ENCODE measurements at regions not wholly inside any gene's neighbourhood (a gene's known extent, or its start where the extent isn't known, plus 50 kb on each side); places are given as distances from the start of the nearest gene placed in this dataset.
"Not testable (repeated sequence)": the region's sequence is repeated elsewhere in the genome, so short reads cannot be mapped to it uniquely, and the experiment has no call there.

GRCh38 chr4:129829373-129829772 is 733.4 kb downstream of the C4orf33 start:
- Mint-ChIP-seq H3K9me3 (ENCODE audit: unreplicated experiment) (no peaks in the 10 kb centered on the region), H3K27me3 (ENCODE audit: unreplicated experiment) (no peaks in the 10 kb centered on the region), H3K4me3 (ENCODE audit: unreplicated experiment) (no peak overlapping the region), H3K36me3 (ENCODE audit: unreplicated experiment) (no peaks in the 10 kb centered on the region), H3K27ac (ENCODE audit: unreplicated experiment) (no peak overlapping the region), H3K4me1 (ENCODE audit: low read depth, unreplicated experiment) (no peaks in the 10 kb centered on the region)
- TF ChIP-seq CTCF (IDR thresholded peaks at IDR 0.05; ENCODE audit: partially characterized antibody, unreplicated experiment), result no peak
- DNase-seq, result no peak

- Mint-ChIP-seq H3K9me3 (ENCODE audit: unreplicated experiment) (no peaks in the 10 kb centered on the region), H3K4me3 (ENCODE audit: unreplicated experiment) (no peak overlapping the region), H3K36me3 (ENCODE audit: unreplicated experiment) (no peaks in the 10 kb centered on the region), H3K4me1 (ENCODE audit: low read depth, unreplicated experiment) (no peaks in the 10 kb centered on the region), H3K27me3 (ENCODE audit: unreplicated experiment) (no peaks in the 10 kb centered on the region), H3K27ac (ENCODE audit: unreplicated experiment) (no peak overlapping the region)
- TF ChIP-seq CTCF (IDR thresholded peaks at IDR 0.05; ENCODE audit: partially characterized antibody, unreplicated experiment), result no peak
- no peak for DNase-seq
Measured at GRCh38 chr4:129839687-129840086, 743.7 kb downstream of the C4orf33 start.

GRCh38 chr4:129842096-129842495 is 746.1 kb downstream of the C4orf33 start:
- no peak for TF ChIP-seq CTCF (IDR thresholded peaks at IDR 0.05; ENCODE audit: partially characterized antibody, unreplicated experiment)
- H3K4me3 Mint-ChIP-seq (ENCODE audit: unreplicated experiment), result no peak overlapping the region
- no peak for DNase-seq
- no peaks in the 10 kb centered on the region for H3K9me3 Mint-ChIP-seq (ENCODE audit: unreplicated experiment)
- H3K4me1 Mint-ChIP-seq (ENCODE audit: low read depth, unreplicated experiment), result peaks cover 2% of the 10 kb centered on the region
- H3K36me3 Mint-ChIP-seq (ENCODE audit: unreplicated experiment), result no peaks in the 10 kb centered on the region
- H3K27me3 Mint-ChIP-seq (ENCODE audit: unreplicated experiment), result no peaks in the 10 kb centered on the region
- no peak overlapping the region for H3K27ac Mint-ChIP-seq (ENCODE audit: unreplicated experiment)

- Mint-ChIP-seq H3K9me3 (ENCODE audit: unreplicated experiment) (no peaks in the 10 kb centered on the region), H3K27me3 (ENCODE audit: unreplicated experiment) (no peaks in the 10 kb centered on the region), H3K4me3 (ENCODE audit: unreplicated experiment) (no peak overlapping the region), H3K36me3 (ENCODE audit: unreplicated experiment) (no peaks in the 10 kb centered on the region), H3K4me1 (ENCODE audit: low read depth, unreplicated experiment) (no peaks in the 10 kb centered on the region), H3K27ac (ENCODE audit: unreplicated experiment) (no peak overlapping the region)
- DNase-seq, result no peak
- no peak for TF ChIP-seq CTCF (IDR thresholded peaks at IDR 0.05; ENCODE audit: partially characterized antibody, unreplicated experiment)
Measured at GRCh38 chr4:129852434-129852833, 756.5 kb downstream of the C4orf33 start.

- not testable (repeated sequence) for H3K27ac Mint-ChIP-seq (ENCODE audit: unreplicated experiment); H3K36me3 Mint-ChIP-seq (ENCODE audit: unreplicated experiment); H3K27me3 Mint-ChIP-seq (ENCODE audit: unreplicated experiment); DNase-seq; H3K9me3 Mint-ChIP-seq (ENCODE audit: unreplicated experiment); H3K4me3 Mint-ChIP-seq (ENCODE audit: unreplicated experiment); H3K4me1 Mint-ChIP-seq (ENCODE audit: low read depth, unreplicated experiment)
Measured at GRCh38 chr4:129853685-129854467, 757.9 kb downstream of the C4orf33 start.

Data from glutamatergic neuron (in vitro differentiated cells).